Stimulated activated effector memory CD8-positive, alpha-beta T cell treated with anti-CD3 and anti-CD28 coated beads, Interleukin-12 subunit alpha, Interleukin-12 subunit beta, amount 100 ng/mL, for 72 hours (primary cell): ENCODE measurements at regions not wholly inside any gene's neighbourhood (a gene's known extent, or its start where the extent isn't known, plus 50 kb on each side); places are given as distances from the start of the nearest gene placed in this dataset.
"Not testable (repeated sequence)": the region's sequence is repeated elsewhere in the genome, so short reads cannot be mapped to it uniquely, and the experiment has no call there.

Experiments used
- ATAC-seq: fragments of 150-1000 bp; cut with Tn5 transposase; 2 replicates; pipeline ENCODE4 v1.10.0; 2021
- DNase-seq, 2 donors: peaks; one replicate each; pipeline ENCODE4 v3.0.0; 2021 to 2022; ENCODE audit warnings: low spot score in 2 of 2
- H3K27ac Mint-ChIP-seq: one replicate; pipeline ENCODE4 v1.8.0; 2022; ENCODE audit warnings: mild to moderate bottlenecking, mixed read lengths
- H3K36me3 Mint-ChIP-seq: one replicate; pipeline ENCODE4 v1.8.0; 2022; ENCODE audit warnings: mild to moderate bottlenecking, mixed read lengths
- H3K4me1 Mint-ChIP-seq: one replicate; pipeline ENCODE4 v1.8.0; 2022; ENCODE audit warnings: mixed read lengths
- H3K4me3 Mint-ChIP-seq: one replicate; pipeline ENCODE4 v1.8.0; 2022; ENCODE audit warnings: mild to moderate bottlenecking, mixed read lengths
- H3K9me3 Mint-ChIP-seq: one replicate; pipeline ENCODE4 v1.8.0; 2022; ENCODE audit warnings: mixed read lengths

DNA sequence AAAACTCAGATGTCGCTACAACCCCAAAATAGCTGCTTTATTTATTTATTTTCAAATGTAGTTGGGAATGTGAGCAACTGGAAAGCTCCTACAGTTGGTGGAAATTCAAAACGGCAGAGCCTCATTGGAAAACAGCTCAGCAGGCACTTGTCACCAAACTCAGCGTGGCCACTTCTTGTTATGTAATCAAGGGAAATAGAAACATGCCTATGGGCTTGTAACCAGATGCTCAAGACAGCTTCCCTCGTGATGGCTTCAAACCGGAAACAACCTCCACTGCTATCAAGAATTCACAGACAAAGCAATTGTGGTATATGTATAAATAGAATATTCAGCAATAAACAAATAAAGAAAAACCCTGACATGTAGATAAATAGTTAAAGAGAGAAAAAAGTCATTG is 627.8 kb upstream of the SLC10A2 start:
- ATAC-seq = no peak
- Mint-ChIP-seq H3K4me3 (no peak overlapping the region), H3K36me3 (no peaks in the 10 kb centered on the region), H3K9me3 (peaks cover 13% of the 10 kb centered on the region), H3K4me1 (no peaks in the 10 kb centered on the region), H3K27ac (no peak overlapping the region)
- no peak for DNase-seq

DNA sequence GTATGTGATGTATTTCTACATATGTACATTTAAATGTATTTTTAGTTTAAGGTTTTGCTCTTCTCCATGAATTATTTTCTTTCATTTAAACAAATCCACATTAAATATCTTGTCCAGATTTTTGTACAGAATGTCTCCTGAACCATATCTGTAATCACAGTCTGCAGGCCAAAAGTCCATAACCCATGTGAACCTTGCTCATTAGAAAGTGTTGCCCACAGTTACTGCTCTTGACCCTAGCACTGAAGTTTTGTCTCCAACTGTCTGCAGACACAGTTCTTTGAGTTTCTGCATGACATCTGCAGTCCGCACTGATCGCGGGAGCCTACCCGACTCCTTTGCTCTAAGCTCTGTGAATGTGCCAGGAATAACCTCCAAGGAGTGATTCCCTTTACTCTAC is 626.2 kb upstream of the SLC10A2 start:
- H3K27ac Mint-ChIP-seq = no peak overlapping the region
- DNase-seq (no peak), ATAC-seq (no peak)
- peaks cover 11% of the 10 kb centered on the region for H3K9me3 Mint-ChIP-seq
- H3K4me1 Mint-ChIP-seq = no peaks in the 10 kb centered on the region
- no peaks in the 10 kb centered on the region for H3K36me3 Mint-ChIP-seq
- no peak overlapping the region for H3K4me3 Mint-ChIP-seq

DNA sequence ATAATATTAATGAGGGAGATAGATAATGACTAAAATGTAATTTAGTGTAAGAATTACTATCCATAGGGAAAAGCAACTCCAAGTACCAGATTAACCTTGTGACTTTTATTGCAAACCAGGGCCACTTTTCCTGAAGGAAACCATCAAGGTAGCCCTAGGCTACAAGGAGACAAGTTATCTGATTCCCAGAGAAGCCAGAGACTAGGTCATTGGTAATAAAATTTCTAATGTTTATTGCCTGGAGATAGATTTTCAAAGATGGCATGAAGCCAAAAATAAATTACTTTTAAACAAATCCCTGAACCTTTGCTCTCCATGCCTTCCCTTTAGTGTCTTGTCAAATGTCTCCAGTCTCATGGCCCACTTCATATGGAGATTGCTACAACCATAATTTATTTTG is 610.1 kb upstream of the SLC10A2 start:
- Mint-ChIP-seq H3K27ac (no peak overlapping the region), H3K36me3 (no peaks in the 10 kb centered on the region), H3K9me3 (peaks cover 9% of the 10 kb centered on the region), H3K4me1 (no peaks in the 10 kb centered on the region), H3K4me3 (no peak overlapping the region)
- DNase-seq (no peak), ATAC-seq (no peak)

DNA sequence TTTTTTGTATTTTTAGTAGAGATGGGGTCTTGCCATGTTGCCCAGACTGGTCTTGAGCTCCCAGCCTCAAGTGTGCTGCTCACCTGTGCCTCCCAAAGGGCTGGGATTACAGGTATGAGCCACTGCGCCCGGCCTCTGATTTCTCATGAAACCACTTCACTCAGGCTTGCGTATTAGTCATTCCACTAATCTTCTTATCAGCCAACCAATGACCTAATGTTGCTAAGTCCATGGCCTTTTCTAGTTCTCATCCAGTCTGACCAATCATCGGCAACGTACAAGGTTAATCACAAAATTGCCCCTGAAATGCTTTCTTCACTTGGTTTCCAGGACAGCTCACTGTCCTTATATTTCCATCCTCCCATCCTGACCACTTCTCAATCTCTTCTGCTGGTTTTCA is 605.3 kb upstream of the SLC10A2 start:
- Mint-ChIP-seq H3K4me3 (no peak overlapping the region), H3K27ac (no peak overlapping the region), H3K36me3 (no peaks in the 10 kb centered on the region), H3K9me3 (peaks cover 17% of the 10 kb centered on the region), H3K4me1 (no peaks in the 10 kb centered on the region)
- ATAC-seq = no peak
- DNase-seq = no peak

DNA sequence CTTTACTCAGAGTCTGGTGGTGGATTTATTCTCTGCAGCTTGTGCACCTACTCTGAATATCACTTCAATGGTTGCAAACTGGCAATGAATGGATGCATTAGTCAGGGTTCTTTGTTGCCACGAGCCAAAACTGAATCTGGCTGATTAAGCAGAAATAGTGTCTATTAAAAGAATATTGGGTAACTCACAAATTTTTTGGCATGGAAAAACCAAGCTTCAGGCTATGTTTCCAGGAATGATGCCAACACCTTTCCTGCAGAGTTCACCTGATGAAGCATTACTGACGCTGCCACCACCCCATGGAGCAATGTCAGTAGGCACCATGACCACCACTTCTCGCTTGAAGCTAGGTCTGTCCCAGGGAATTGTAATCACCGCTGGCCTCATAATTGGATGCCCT is 597.8 kb upstream of the SLC10A2 start:
- H3K9me3 Mint-ChIP-seq = peaks cover 15% of the 10 kb centered on the region
- ATAC-seq = no peak
- no peak for DNase-seq
- no peak overlapping the region for H3K27ac Mint-ChIP-seq
- no peak overlapping the region for H3K4me3 Mint-ChIP-seq
- no peaks in the 10 kb centered on the region for H3K4me1 Mint-ChIP-seq
- H3K36me3 Mint-ChIP-seq = no peaks in the 10 kb centered on the region

DNA sequence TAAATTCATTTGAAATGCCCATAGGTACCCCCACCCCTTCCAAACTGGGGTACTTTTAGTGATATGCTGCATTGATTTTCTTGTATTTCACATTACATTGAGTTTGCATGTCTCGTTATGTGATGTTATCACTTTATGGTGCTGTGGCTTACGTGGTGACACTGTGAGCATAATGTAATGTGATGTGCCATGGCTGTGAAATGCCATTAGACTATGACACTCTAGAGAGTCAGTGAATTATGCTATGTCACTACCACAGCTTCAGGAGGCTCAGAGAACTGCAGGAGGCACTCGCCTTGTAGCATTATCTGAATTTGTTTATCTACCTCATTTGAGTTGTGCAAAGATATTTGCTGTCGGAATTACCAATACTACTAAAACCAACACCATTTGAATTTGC is 590.1 kb upstream of the SLC10A2 start:
- Mint-ChIP-seq H3K9me3 (peaks cover 10% of the 10 kb centered on the region), H3K36me3 (no peaks in the 10 kb centered on the region), H3K27ac (no peak overlapping the region), H3K4me3 (no peak overlapping the region), H3K4me1 (no peaks in the 10 kb centered on the region)
- DNase-seq (no peak), ATAC-seq (no peak)

DNA sequence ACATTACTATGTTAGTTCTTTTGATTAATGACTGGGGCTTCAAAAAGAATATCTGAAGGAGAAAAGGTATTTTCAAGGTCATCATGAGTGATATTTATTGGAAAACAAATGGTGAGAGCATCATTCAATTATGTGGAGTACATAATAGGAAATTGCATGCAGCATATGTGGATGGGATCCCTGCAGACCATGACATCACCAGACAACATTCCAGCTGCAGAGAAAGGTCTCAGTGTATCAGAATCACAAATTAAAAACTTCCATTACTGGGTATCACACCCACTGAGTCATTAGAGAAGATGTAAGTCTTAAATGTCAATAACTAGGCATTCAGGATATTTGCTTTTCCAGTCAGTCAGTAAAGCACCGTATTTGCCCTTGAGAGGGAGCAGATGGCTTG is 574.4 kb upstream of the SLC10A2 start:
- peaks cover 8% of the 10 kb centered on the region for H3K9me3 Mint-ChIP-seq
- H3K36me3 Mint-ChIP-seq = no peaks in the 10 kb centered on the region

DNA sequence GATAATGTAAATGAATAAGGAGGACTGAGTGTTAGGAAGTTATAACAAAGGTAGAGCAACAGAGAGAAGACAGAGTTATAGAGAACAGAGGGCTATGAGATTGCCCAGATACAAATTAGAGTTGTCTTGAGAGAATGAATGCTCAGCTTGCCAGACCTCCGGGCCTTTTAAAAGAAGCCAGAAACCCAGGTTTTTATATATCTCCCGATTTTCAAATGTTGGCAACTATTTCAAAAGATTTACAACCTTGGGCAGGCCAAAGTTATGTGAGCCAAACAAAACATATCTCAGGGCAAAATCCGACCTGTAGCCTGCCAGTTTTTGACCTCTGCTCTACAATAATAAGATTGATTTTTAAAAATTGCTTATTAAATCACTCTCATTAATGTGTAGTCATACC is 573.1 kb upstream of the SLC10A2 start:
- Mint-ChIP-seq H3K9me3 (peaks cover 8% of the 10 kb centered on the region), H3K36me3 (no peaks in the 10 kb centered on the region), H3K27ac (no peak overlapping the region), H3K4me1 (no peaks in the 10 kb centered on the region), H3K4me3 (no peak overlapping the region)
- DNase-seq (no peak), ATAC-seq (no peak)

More for the DNA sequence above, 574.4 kb upstream of the SLC10A2 start:
- DNase-seq = no peak
- ATAC-seq = no peak
- Mint-ChIP-seq H3K27ac (no peak overlapping the region), H3K4me1 (no peaks in the 10 kb centered on the region), H3K4me3 (no peak overlapping the region)

DNA sequence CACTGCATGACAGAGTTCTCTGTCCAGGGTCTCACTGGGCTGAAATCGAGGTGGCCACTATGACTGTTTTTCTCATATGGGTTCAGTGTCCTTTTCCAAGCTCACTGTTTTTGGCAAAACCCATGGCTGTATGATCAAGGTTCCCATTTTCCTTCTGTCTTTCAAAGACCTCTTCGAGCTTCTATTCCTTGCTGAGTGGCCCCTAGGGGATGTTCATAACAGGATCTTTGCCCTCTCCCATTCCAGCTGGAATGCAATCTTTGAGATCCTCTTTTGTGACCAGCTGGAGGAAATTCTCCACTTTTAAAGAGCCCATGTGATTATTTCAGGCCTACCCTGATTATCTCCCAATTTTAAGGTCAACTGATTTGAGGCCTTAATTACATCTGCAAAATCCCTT is 572.5 kb upstream of the SLC10A2 start:
- no peak for ATAC-seq
- Mint-ChIP-seq H3K27ac (no peak overlapping the region), H3K36me3 (no peaks in the 10 kb centered on the region), H3K9me3 (peaks cover 8% of the 10 kb centered on the region), H3K4me3 (no peak overlapping the region), H3K4me1 (no peaks in the 10 kb centered on the region)
- DNase-seq = no peak

DNA sequence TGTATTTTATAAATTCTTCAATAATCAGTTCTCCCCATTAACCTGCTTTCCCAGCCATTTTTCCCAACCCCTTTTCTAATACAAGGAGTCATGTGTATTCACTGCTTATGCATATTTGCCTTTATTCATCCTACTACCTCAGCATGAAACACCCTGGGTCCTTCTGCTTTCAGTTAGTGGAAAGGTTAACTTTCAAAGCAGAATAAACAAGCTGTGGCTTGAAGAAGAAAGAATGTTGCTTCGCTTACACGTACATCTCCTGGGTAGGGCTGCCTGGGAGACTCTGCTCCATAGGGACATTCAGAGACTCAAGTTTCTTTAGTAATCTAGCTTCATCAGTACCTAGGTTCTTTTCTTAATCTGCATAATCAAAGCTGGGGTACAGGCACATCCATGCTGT is 567.8 kb upstream of the SLC10A2 start:
- no peaks in the 10 kb centered on the region for H3K36me3 Mint-ChIP-seq
- no peaks in the 10 kb centered on the region for H3K4me1 Mint-ChIP-seq
- peaks cover 2% of the 10 kb centered on the region for H3K9me3 Mint-ChIP-seq
- H3K4me3 Mint-ChIP-seq = no peak overlapping the region
- no peak for DNase-seq
- ATAC-seq = no peak
- H3K27ac Mint-ChIP-seq = no peak overlapping the region

DNA sequence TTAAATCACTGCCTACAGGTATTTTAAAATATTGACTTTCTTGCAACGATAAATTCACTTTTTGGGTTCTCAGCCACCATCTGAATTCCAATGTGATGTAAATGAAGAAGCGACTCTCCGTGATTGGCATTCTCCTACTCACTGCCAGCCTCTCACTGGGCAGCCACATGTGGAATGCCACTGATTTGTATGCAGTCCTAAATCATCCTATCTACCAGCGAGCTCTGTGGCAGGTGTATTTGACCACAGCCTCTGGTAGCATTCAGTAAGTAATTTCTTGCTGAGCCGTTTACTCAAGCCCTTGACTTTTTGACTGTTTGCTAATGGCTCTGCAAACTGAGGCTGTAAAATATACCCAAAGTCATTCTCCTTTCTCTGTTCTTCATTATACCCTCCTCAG is 559.0 kb upstream of the SLC10A2 start:
- DNase-seq = no peak
- Mint-ChIP-seq H3K4me3 (no peak overlapping the region), H3K9me3 (peaks cover 6% of the 10 kb centered on the region), H3K36me3 (no peaks in the 10 kb centered on the region), H3K27ac (no peak overlapping the region), H3K4me1 (no peaks in the 10 kb centered on the region)
- ATAC-seq = no peak

DNA sequence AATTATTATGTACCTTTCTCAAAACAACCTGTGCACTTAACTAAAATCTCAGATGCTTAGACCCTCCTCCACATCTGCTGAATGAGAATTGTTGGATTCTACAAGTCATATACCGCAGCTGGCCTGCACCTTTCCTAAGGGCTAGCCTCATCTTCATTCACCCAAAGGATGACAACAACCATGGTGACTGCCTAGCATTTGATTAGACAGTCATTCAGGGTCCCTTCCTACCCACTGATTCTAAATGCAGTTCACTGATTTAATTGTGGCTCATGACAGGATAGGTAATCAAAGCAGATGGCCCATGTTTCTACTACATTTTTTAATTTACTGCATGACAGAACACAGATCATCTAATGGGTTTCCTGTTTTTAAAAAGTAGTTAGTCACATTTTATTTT is 551.9 kb upstream of the SLC10A2 start:
- Mint-ChIP-seq H3K9me3 (peaks cover 14% of the 10 kb centered on the region), H3K27ac (no peak overlapping the region), H3K36me3 (no peaks in the 10 kb centered on the region), H3K4me1 (no peaks in the 10 kb centered on the region), H3K4me3 (no peak overlapping the region)
- DNase-seq = no peak
- no peak for ATAC-seq

DNA sequence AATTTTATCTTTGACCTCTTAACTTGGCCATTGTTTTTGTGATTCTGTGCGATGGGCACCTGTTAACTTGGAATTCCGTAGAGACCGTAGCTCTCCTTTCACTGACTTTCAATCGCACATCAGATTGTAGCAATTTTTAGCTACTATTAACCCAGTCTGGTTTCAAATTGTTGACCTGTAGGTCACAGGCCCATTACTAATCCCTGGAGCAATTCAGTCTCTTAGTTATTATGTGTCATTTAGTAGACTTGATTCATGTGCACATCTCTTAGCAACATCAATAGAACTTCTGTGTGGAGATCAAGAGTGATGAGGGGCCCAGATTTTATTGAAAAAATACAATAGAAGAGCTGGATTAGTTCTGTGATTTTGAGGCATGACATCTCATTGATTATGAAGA is 549.6 kb upstream of the SLC10A2 start:
- peaks cover 9% of the 10 kb centered on the region for H3K9me3 Mint-ChIP-seq
- no peaks in the 10 kb centered on the region for H3K4me1 Mint-ChIP-seq
- no peak for ATAC-seq
- H3K4me3 Mint-ChIP-seq = no peak overlapping the region
- no peak for DNase-seq
- H3K27ac Mint-ChIP-seq = no peak overlapping the region
- no peaks in the 10 kb centered on the region for H3K36me3 Mint-ChIP-seq

DNA sequence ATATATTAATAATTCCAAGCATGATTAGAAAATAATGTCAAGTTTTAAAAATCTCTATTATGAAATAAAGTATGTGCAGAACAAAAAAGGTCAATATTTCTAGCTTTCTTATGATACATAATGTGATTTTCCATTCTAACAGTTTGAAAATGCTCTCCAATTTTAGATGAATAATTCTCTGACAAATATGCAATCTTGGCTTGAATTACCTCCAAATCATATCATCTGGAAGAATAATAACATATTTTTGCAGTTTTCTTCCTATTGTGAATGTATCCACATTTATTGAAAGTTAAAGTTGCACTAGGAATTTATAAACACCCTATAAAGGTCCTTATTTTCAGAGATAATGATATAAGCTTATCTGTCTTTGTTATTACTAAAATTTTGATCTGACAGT is 548.5 kb upstream of the SLC10A2 start:
- DNase-seq (no peak), ATAC-seq (no peak)
- Mint-ChIP-seq H3K36me3 (no peaks in the 10 kb centered on the region), H3K4me1 (no peaks in the 10 kb centered on the region), H3K4me3 (no peak overlapping the region), H3K27ac (no peak overlapping the region), H3K9me3 (peaks cover 13% of the 10 kb centered on the region)

DNA sequence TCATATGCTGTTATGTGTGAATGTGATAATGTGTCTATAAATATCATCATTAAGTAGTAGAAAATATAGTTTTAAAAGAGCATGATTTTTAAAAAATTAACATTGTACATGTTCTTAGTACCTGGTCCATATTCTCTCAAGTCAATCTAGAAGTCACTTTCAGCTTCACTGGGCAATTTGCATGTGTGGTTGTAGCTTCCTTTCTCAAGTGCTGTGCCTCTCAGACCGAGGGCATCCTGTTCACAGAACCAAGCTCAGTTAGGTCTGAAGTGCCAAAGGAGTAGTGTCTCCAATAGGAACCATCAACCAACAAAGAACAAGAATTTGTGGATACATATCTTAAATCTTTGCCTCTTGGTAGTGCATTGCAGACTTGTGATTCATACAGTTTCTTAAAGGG is 541.8 kb upstream of the SLC10A2 start:
- Mint-ChIP-seq H3K27ac (no peak overlapping the region), H3K36me3 (no peaks in the 10 kb centered on the region), H3K9me3 (peaks cover 11% of the 10 kb centered on the region), H3K4me1 (no peaks in the 10 kb centered on the region), H3K4me3 (no peak overlapping the region)
- no peak for DNase-seq
- no peak for ATAC-seq

DNA sequence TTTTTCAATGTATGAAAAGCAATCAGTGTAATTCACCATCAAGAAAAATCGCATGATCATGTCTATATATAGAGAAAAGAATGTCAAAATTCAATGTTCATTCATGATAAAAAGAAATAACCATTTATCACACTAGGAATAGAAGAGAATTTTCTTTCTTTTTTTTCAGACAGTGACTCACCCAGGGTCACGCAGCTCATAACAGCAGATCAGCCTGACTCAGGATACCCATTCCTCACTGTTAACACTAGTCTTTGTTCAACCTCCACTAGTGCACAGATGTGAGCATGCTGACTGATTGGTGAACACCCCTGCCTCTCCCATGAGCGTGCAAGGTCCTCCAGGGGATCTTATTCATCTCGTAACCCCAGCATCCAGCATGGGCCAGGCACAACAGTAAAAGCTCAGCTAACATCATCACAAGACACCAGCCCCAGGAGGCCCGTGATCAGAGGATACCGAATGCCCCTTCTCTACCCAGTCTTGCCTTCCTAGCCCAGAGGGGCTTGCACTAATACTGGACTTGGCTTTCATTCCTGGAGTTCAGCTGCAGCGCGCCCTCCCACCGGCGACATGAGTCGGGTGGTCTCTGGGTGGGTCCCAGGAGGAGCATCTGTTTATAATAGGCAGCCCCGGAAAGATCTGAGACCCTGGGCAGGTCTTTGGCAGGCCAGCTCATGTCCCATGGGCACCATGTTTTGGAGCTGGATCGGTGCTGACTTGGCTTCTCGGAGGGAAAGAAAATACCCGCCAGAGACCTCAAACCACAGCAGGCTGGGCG is 539.5 kb upstream of the SLC10A2 start:
- no peak for DNase-seq
- no peaks in the 10 kb centered on the region for H3K36me3 Mint-ChIP-seq
- no peak overlapping the region for H3K27ac Mint-ChIP-seq
- H3K4me1 Mint-ChIP-seq = no peaks in the 10 kb centered on the region
- no peak overlapping the region for H3K4me3 Mint-ChIP-seq
- H3K9me3 Mint-ChIP-seq = peaks cover 18% of the 10 kb centered on the region
- ATAC-seq = peak; percentile 39

DNA sequence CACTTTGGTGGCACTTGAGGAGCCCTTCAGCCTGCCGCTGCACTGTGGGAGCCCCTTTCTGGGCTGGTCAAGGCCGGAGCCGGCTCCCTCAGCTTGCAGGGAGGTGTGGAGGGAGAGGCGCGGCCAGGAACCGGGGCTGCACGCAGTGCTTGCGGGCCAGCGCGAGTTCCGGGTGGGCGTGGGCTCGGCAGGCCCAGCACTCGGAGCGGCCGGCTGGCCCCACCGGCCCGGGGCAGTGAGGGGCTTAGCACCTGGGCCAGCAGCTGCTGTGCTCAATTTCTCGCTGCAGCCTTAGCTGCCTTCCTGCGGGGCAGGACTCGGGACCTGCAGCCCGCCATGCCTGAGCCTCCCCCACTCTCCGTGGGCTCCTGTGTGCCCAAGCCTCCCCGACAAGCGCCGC is 533.7 kb upstream of the SLC10A2 start:
- H3K4me1 Mint-ChIP-seq, H3K4me3 Mint-ChIP-seq, ATAC-seq, H3K27ac Mint-ChIP-seq, DNase-seq, H3K36me3 Mint-ChIP-seq: not testable (repeated sequence)
- H3K9me3 Mint-ChIP-seq = peaks cover 10% of the 10 kb centered on the region
